Activated CD8-positive, alpha-beta memory T cell treated with anti-CD3 and anti-CD28 coated beads, Interleukin-2, amount 50 U/mL, for 48 hours (primary cell): ENCODE measurements at regions not wholly inside any gene's neighbourhood (a gene's known extent, or its start where the extent isn't known, plus 50 kb on each side); places are given as distances from the start of the nearest gene placed in this dataset.
"Not testable (repeated sequence)": the region's sequence is repeated elsewhere in the genome, so short reads cannot be mapped to it uniquely, and the experiment has no call there.

Source experiments
- DNase-seq: peaks from one replicate; pipeline ENCODE4 v3.0.0-alpha.2; 2020

DNA sequence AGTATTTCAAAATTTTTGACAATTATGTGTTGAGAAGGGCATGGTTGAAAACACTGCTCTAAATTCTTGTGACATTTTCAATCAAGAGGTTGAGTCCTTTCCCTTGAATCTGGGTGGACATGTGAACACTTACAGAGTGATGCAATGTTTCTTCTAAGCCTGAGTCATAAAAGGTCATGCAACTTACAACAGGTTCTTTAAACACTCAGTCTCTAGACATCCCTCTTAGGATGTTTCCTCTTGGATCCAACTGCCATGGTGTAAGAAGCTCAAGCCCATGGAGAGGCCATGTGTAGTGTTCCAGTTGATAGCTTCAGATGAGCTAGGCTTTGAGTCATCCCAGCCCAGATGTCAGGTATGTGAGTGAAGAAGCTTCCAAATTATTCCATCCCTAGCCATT is 232.2 kb upstream of the MAOA start:
- DNase-seq = no peak

DNA sequence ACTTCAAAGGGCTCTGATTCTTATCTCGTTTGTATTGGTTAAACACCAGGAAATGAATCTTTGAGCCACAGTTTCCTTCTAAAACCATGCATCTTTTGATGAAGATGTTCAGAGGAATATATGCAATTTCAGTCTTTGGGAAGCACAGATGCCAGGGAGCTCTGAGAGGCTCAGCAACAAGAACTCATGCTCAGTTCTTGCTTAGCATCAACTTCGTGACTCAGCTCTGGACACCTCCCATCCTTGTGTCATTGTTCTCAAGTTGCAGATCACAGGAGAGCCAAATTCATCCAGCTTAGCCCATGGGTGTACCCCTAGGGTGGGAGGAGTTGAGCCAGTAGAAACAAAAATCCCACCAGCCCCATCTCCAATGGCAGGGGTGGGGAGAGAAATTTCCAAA is 219.6 kb upstream of the MAOA start:
- DNase-seq = no peak

DNA sequence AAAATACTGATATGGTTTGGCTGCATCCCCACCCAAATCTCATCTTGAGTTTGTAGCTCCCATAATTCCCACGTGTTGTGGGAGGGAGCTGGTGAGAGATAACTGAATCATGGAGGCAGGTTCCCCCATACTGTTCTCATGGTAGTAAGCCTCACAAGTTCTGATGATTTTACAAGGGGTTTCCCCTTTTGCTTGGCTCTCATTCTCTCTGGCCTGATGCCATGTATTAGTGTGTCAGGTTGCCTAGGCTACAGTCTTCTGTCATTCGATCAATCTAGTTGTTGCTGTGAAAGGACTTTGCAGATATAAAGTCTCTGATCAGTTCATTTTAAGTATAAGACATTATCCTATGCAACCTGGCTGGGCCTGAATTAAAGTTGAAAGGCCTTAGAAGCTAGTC is 209.3 kb upstream of the MAOA start:
- no peak for DNase-seq

DNA sequence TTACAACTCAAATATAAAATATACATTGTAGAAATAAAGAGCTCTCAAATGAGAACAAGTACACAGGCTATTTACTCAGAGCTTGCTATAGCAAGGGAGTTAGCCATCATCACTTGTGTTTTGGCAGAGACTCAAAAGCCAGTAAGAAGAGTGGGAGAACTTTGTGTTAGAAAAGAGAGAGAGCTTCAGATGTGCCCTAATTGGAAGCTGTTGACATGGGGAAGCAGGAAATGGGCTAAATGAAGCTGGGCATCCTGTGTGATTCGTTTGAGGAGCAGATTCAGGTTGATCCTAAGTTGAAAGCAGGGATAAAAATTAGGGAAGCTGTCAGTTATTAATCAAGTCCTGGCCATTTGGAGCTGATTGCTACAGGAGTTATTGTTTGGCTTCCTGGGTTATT is 207.4 kb upstream of the MAOA start:
- DNase-seq = no peak

DNA sequence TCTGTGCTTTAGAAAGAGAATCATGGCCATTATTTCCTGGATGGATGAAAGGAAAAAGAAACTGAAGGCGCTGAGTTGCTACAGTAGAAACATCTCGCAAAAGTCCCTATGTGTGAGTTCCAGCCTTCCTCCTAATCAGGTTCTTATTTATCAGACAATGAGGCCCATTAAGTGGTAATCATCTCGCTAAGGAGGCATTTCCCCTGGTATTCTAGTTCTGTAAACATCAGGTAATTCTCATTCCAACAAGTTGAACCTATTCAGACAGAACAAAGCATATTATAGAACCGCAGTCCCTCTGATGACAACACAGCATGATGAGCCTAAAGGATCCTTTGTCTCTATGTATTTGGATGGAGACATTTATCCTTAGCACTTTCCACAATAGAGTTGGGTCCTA is 205.7 kb upstream of the MAOA start:
- no peak for DNase-seq

DNA sequence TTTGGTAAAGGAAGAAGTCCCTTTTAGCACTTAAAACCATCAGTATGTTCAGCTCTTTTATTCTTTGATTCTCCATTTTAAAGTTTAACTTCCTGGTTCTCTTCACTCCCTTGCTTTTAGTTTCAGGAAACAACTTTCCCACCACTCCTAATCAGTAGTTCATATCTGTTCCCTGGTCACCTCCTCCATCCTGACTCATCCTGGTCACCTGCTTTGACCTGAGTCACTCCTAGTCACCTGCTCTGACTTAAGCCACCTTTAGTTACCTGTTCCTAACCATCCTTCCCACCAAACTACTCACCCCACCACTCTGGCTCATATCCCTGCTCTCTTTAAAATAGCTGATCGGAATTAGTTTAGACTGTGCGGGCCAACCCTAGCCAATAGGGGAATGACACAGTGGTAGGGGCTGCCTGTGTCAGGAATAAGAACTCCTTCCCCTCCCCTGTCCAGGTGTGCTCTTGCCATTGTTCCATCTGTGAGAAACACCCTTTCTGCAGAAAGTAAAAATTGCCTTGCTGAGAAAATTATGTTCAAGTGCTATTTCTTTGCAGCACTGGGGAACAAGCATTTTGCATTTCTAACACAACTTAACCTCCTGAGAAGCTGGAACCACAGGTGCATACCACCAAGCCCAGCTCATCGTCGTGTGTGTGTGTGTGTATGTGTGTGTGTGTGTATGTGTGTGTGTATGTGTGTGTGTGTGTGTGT is 204.0 kb upstream of the MAOA start:
- not testable (repeated sequence) for DNase-seq

DNA sequence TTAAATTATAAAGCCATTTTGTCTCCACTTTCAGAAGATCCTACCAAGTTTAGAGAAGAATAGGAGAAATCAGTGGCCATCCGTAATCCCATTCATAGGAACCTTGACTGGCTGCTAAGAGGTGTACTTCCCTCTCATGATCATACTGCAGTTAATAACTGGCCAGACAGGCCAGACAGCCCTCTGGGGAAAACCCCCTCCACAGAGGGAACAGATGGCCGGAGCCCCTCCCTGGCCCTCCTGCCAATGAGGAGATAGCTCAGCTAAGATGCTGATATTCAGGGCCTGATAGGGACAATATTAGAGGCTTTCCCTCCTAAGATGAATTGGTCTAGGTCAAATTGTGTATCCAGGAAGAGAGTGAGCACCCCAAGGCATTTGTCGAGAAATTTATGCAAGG is 200.0 kb upstream of the MAOA start:
- no peak for DNase-seq

DNA sequence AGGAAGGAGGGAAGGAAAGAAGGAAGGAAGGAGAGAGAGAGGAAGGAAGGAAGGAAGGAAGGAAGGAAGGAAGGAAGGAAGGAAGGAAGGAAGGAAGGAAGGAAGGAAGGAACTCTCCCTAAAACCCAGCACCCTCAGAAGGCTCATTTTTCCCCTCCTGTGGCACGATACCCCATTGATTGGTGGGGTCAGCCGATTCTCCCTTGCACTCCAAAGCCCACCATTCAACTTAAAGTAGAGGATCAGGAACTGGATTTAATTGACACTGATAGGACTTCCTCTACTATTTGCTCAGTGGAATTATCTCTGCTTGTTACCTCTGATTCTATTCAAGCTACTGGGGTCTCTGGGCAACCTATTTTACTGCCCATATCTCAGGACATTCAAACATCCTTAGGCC is 199.2 kb upstream of the MAOA start:
- no peak for DNase-seq

DNA sequence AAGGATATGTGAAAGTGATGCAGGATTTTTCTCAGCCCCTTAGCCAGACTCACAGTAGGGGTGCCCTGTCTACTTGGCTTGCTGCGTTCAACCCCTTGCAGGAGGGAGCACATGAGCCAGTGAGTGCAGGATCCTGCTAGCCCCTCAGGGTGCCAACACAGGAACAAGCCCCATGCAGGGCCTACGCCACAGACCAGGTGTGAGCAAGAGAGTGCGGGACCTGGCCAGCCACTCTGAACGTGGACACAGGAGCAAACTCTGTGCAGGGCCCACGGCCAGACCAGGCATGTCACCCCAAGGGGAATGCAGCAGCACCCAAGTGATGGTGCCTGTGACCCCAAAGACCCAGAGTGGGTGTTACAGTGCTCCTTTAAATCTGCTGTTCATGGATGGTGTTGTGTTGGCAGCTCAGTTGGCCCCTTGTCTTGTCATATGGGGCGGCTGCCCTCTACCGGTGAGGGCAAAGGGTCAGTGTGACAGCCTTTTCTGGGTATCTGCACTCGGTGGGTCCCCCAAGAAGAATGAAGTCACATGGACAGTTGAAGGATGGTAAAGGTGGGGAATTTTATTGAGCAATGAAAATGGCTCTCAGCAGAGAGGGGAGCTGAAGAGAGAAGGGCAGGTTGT is 188.4 kb upstream of the MAOA start:
- DNase-seq = no peak

DNA sequence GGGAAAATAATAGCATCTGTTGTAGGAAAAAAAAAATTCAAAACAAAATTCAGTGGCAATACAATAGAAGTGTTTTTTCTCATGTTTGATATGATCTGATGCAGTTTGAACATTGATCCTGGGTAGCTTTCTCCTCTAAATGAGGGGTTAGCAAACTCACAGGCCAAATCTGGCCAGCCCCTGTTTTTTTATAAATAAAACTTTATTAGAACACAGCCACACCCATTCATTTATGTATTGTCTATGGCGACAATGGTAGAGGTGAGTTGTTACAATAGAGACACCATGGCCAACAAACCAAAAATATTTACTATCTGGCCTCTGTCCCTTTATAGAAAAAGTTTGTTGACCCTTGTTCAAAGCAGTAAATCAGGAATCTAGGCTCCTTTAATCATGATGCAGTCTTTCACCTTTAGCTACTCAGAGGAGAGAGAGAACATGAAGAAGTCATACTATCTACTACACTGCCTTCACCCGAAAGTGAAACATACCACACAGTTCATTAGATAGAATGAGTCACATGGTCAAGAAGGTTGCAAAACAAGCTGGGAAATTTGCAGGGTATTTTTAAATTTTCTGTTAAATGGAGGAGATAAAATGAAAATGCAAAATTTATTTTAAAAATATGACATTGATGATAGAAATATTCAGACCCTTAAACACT is 186.6 kb upstream of the MAOA start:
- DNase-seq = no peak

DNA sequence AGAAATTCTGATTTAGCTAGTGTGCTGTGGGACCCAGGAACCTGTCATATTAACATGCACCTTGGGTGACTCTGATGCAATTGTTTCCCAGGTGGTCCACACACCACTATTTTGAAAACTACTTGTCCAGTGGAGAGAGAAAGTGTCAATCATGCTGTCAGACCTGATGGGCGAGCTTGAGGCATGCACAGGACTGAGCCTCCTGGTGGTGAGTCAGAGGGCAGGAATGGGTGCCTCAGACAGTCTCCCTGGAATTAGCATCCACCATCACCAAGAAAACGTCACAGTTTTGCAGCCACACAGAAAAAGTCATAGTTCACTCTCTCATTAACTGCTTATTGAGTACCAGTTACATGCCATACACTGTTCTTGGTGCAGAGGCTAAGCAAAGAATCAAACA is 181.8 kb upstream of the MAOA start:
- DNase-seq = no peak

DNA sequence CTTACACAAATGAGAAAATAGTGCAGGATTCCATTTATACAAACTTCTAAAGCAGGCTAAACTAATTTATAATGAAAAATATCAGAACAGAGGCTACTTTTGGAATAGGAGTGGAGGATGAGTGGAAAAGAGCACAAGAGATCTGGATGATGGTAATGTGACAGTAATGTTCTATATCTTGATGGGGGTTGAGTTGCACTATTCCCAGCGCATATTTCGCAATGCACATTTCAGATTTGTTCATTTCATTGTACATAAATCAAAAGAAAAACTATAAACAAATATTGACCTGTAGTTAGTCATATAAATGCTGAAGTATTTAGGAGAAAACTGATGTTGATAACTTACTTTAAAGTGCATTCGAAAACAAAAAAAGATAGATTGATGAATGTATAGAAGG is 177.0 kb upstream of the MAOA start:
- no peak for DNase-seq

DNA sequence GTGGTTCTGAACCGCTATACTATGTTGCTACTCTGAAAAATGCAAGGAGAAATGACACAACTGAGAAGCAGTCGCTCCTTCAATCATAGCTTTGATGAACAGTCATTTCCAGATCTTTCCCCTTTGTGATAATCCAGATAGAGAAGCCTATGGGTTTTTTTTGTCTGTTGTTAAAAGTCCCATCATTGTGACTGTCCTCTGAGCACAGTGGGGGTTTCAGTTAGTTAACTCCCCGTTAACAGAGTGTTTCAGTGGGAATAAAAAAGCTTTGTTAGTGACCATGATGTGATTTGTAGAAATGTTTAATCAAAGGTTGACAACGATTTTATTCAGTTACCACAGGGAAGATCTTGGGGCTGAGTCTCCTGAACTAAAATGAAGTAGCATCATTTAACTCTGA is 176.2 kb upstream of the MAOA start:
- DNase-seq = no peak

DNA sequence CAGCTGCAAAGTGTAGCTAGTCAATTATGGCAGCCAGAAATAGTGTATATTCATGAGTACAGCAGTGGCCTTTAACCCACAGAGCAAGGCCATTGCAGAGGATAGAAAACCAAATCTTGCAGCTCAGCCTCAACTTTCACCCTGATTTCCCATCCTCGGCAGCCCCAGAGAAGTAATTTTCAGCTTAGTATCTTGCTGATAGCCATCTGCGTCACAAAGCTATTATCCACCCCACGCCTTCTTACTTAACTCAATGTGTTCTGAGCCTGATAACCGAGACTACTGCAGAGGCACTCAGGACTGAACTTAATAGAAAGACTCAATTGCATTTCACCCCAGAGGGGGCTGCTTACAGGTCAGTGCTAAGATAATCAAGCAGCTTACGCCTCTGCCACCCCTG is 174.5 kb upstream of the MAOA start:
- DNase-seq = no peak

DNA sequence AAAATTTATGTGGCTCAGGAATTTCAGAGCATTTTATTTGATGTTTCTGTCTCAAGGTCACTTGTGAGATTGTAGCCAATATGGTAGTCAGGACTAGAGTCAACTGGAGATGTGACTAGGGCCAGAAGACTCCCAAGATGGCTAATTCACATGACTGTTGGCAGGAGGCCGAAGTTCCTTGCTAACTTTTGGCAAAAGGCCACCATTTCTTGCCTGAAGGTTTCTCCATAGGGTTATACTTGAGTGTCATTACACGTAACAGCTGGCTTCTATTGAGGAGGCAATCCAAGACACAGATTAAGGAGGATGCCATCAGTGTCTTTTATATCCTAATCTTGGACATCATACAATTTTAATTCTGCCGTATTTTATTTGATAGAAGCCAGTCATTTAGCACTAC is 162.3 kb upstream of the MAOA start:
- DNase-seq = no peak

DNA sequence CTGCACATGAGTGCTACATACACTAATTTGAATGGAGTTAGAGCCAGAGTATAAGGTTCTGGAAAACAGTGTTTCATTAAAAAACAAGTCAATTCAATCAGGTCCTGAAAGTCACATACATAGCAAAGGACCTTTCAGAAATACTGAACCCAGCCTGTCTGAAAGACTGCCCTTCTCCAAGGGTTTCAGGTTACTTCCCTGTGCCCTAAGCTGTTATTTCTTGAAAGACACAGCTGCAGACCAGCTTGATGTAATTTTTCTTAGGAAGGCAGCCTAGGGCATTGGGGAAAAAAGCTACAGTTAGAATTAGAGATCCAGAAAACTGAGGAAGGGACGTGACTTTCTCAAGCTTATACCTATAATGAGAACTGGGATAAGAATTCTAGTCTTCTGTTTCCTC is 155.9 kb upstream of the MAOA start:
- DNase-seq = no peak

DNA sequence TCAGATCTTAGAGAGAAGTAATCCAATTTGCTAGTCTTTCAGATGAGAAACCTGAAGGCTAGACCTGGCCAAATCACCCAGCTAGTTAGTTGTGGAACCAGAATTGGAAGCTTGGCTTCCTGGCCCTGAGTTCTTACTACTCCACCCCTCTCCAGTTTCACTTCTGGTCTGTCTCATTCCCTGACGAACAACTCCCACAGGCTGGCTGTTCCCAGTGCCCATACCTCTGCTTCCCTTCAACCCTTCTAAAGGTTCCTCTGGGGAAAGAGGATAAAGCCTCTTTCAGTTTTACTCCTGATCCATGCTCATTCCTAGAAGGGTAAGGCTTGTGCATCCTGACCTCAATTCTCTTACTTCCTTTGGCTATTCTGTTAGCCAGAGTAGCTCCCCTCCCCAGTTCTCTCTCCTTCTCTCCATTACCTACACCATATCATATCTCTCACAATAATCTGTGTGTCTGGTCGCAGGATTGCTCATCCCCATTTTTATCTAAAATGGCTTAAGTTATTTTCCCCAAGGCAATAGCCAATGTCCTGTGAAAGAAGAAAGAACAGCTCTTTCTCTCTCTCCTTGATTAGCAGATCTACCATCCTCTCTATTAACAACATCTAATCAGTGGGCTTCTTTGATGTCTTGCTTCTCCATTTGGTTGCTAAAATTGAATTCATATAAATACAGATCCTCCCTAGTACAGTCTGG is 155.0 kb upstream of the MAOA start:
- DNase-seq = no peak

DNA sequence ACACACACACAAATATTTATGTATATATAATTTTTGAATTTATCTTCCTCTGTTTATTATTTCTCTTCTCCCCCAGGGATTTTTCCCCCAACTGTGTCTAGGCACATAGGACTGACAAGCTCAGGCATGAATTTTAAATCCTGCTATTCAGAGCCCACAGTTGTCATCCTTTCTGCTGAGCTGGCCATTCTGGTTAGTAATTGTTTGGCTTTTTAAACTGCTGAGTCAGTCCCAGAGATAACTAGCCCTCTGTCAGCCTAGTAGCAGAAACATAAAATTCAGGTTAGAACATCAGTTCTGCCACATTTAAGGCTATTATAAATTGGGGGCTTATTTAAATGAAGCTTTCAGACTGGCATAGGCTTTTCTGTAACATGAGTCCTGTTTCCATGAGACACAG is 151.7 kb upstream of the MAOA start:
- DNase-seq = no peak

DNA sequence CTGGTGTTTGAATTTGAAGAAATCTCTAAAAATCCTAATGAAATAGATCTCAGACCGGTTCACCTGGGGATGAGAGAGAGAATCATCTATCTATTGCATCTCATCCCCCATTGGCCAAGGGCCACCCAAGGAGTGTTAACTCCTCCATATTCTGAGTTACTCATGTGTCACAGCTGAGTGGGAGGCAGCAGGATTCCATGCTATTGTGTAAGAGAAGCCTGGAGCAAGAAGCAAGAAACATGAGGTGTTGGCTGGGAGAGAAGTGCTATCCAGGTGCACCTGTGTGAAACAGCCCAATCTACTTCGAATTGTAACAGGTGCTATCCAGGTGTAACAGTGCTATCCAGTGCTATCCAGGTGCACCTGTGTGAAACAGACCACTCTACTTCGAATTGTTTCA is 150.3 kb upstream of the MAOA start:
- no peak for DNase-seq

DNA sequence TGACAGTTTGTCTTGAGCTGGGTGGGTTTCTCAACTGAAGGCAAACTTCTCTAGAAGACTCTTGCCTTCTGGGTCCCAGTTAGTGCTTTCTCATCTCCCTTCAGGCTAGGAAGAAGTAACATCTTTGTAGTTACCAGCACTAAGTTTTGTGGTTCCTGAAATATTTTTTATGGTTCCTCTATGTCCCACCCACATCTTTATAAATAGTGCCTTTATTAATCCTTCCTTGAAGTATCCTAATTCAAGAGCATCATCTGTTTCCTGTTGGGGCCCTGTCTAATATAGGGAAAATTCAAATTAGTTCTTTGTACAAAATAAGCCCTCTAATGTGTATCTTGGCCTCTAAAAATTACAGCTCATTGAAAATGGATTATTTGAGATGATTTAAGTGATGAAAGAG is 147.4 kb upstream of the MAOA start:
- DNase-seq = no peak

DNA sequence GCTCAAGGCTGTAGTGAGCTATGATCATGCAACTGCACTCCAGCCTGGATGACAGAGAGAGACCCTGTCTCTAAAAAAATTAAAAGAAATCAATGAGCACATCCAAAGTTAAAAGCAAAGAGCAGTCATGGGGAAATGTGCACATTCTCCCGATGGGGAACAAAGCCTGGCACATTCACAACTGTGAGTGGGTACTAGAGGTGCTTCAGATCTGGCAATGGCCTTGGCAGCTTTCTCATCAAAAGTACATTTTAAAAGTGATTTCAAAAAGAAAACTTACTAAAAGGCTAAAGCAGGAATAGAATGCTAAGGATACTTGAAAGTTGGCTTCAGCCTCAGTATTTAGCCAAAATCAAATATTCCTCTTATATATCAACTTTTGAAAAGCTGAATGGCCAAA is 145.9 kb upstream of the MAOA start:
- no peak for DNase-seq

DNA sequence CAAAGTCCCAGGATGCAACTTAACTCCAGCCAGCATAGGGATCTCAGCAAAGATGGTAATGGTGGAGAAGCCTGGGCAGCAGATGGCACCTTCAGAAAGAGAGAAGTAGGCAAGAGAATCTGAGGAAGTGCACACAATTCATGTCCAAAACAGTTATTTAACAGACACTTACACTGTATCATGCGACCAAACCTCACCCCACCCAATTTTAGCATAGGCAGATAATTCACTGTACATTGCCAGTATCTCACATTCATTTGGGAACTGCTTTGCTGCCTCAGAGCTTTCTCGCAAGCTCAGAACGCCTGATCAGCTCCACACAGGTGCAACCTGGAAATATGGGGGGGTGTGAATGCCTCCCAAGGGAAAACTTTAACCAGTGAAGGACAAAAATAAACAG is 143.0 kb upstream of the MAOA start:
- DNase-seq = no peak

DNA sequence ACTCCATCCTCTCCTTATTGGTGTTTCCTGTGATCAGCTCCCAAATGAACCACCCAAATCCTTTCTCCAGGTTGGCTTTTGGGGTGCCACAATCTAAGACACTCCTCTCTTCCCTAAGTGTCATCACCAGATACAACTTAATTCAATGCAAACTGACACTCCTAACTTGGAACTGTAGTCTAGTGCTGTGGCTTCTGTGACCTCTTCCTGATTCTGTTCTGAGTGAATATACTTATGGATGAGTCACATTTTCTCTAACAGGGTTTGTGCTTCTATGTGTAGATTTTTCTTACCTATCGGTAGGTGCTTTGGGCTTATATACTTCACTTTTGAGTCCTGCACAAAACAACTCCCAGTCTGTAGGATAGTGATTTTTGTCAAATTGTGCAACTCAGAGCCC is 141.3 kb upstream of the MAOA start:
- DNase-seq = no peak

DNA sequence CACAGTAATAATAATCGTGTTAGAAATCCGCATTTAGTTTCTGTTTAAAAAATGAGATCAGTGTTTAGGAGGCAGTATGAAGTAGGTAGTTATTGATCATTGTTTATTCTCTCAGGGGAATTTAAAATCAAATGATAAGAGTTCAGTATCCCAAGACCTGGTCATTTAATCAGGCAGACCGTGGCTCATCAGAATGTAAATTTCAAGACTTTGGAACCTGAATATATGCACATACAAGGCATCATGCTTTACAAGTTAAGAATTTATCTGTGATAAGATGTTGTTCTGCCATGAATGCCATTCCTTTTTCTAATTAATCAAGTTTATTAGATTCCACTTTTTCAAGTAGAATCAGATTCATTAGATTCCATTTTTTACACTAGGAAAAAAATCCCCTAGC is 133.5 kb upstream of the MAOA start:
- DNase-seq = no peak
